ENCODE measurements at regions not wholly inside any gene's neighbourhood (a gene's known extent, or its start where the extent isn't known, plus 50 kb on each side); places are given as distances from the start of the nearest gene placed in this dataset.

GRCh38 chr9:1474671-1475070 is 424.5 kb downstream of the DMRT2 start:
- DNase-seq (ENCODE audit: low read depth in 2 of 2) = no peak

GRCh38 chr9:1490341-1491232 is 440.4 kb downstream of the DMRT2 start:
- DNase-seq (ENCODE audit: low read depth in 2 of 2) = no peak

GRCh38 chr9:1492156-1492555 is 442.0 kb downstream of the DMRT2 start:
- no peak for DNase-seq (ENCODE audit: low read depth in 2 of 2)

GRCh38 chr9:1495282-1496030 is 445.3 kb downstream of the DMRT2 start:
- DNase-seq (ENCODE audit: low read depth in 2 of 2) = no peak

GRCh38 chr9:1505489-1505888 is 455.3 kb downstream of the DMRT2 start:
- no peak for DNase-seq (ENCODE audit: low read depth in 2 of 2)

- DNase-seq (ENCODE audit: low read depth in 2 of 2) = no peak
Observed at GRCh38 chr9:1510712-1511111, 460.6 kb downstream of the DMRT2 start.

GRCh38 chr9:1513105-1513504 is 462.9 kb downstream of the DMRT2 start:
- no peak for DNase-seq (ENCODE audit: low read depth in 2 of 2)

GRCh38 chr9:1514250-1514649 is 464.1 kb downstream of the DMRT2 start:
- no peak for DNase-seq (ENCODE audit: low read depth in 2 of 2)

- DNase-seq (ENCODE audit: low read depth in 2 of 2) = no peak
Observed at GRCh38 chr9:1514776-1515363, 464.7 kb downstream of the DMRT2 start.

GRCh38 chr9:1515557-1515956 is 465.4 kb downstream of the DMRT2 start:
- no peak for DNase-seq (ENCODE audit: low read depth in 2 of 2)

GRCh38 chr9:1521547-1521946 is 471.4 kb downstream of the DMRT2 start:
- no peak for DNase-seq (ENCODE audit: low read depth in 2 of 2)

- no peak for DNase-seq (ENCODE audit: low read depth in 2 of 2)
Observed at GRCh38 chr9:1522219-1522767, 472.1 kb downstream of the DMRT2 start.

- DNase-seq (ENCODE audit: low read depth in 2 of 2) = no peak
Observed at GRCh38 chr9:1528456-1528855, 478.3 kb downstream of the DMRT2 start.

- no peak for DNase-seq (ENCODE audit: low read depth in 2 of 2)
Observed at GRCh38 chr9:1530696-1531095, 480.5 kb downstream of the DMRT2 start.

GRCh38 chr9:1531424-1531823 is 481.3 kb downstream of the DMRT2 start:
- no peak for DNase-seq (ENCODE audit: low read depth in 2 of 2)

- no peak for DNase-seq (ENCODE audit: low read depth in 2 of 2)
Observed at GRCh38 chr9:1532171-1532570, 482.0 kb downstream of the DMRT2 start.

GRCh38 chr9:1535051-1535450 is 480.1 kb upstream of the SMARCA2 start:
- no peak for DNase-seq (ENCODE audit: low read depth in 2 of 2)

- no peak for DNase-seq (ENCODE audit: low read depth in 2 of 2)
Observed at GRCh38 chr9:1535599-1535998, 479.5 kb upstream of the SMARCA2 start.

- no peak for DNase-seq (ENCODE audit: low read depth in 2 of 2)
Observed at GRCh38 chr9:1536522-1537170, 478.5 kb upstream of the SMARCA2 start.

- no peak for DNase-seq (ENCODE audit: low read depth in 2 of 2)
Observed at GRCh38 chr9:1538301-1538700, 476.8 kb upstream of the SMARCA2 start.

- no peak for DNase-seq (ENCODE audit: low read depth in 2 of 2)
Observed at GRCh38 chr9:1539216-1539615, 475.9 kb upstream of the SMARCA2 start.

- no peak for DNase-seq (ENCODE audit: low read depth in 2 of 2)
Observed at GRCh38 chr9:1550636-1551035, 464.5 kb upstream of the SMARCA2 start.

Measured in activated CD4-positive, alpha-beta T cell treated with anti-CD3 and anti-CD28 coated beads for 24 hours (primary cell).